GM21390 (cell line): ENCODE measurements at regions not wholly inside any gene's neighbourhood (a gene's known extent, or its start where the extent isn't known, plus 50 kb on each side); places are given as distances from the start of the nearest gene placed in this dataset.
"Not testable (repeated sequence)": the region's sequence is repeated elsewhere in the genome, so short reads cannot be mapped to it uniquely, and the experiment has no call there.

Source experiments
- ATAC-seq: cut with Tn5 transposase; IDR thresholded peaks from one replicate; pipeline ENCODE4 v1.9.1; 2021; ENCODE audit not compliant: unreplicated experiment

GRCh38 chr17:79560527-79560926 is 50.3 kb downstream of the RBFOX3 start:
- no peak for ATAC-seq

GRCh38 chr17:79559111-79559887 is 51.6 kb downstream of the RBFOX3 start:
- no peak for ATAC-seq

GRCh38 chr17:79558091-79558900 is 52.6 kb downstream of the RBFOX3 start:
- ATAC-seq = no peak

GRCh38 chr17:79557276-79558090 is 53.4 kb downstream of the RBFOX3 start:
- no peak for ATAC-seq

GRCh38 chr17:79556271-79556670 is 54.6 kb downstream of the RBFOX3 start:
- ATAC-seq = no peak

GRCh38 chr17:79555543-79555942 is 55.3 kb downstream of the RBFOX3 start:
- no peak for ATAC-seq

- not testable (repeated sequence) for ATAC-seq
Observed at GRCh38 chr17:79554346-79554745, 56.5 kb downstream of the RBFOX3 start.

- ATAC-seq = no peak
Observed at GRCh38 chr17:79552824-79553223, 58.0 kb downstream of the RBFOX3 start.

- no peak for ATAC-seq
Observed at GRCh38 chr17:79552405-79552804, 58.4 kb downstream of the RBFOX3 start.

- no peak for ATAC-seq
Observed at GRCh38 chr17:79549141-79549915, 61.5 kb downstream of the RBFOX3 start.

GRCh38 chr17:79548116-79548515 is 62.7 kb downstream of the RBFOX3 start:
- no peak for ATAC-seq

- no peak for ATAC-seq
Observed at GRCh38 chr17:79547586-79547985, 63.3 kb downstream of the RBFOX3 start.

GRCh38 chr17:79547171-79547570 is 63.7 kb downstream of the RBFOX3 start:
- not testable (repeated sequence) for ATAC-seq

GRCh38 chr17:79546386-79546785 is 64.5 kb downstream of the RBFOX3 start:
- ATAC-seq = no peak

GRCh38 chr17:79545251-79546005 is 65.4 kb downstream of the RBFOX3 start:
- no peak for ATAC-seq

GRCh38 chr17:79544142-79544914 is 66.5 kb downstream of the RBFOX3 start:
- no peak for ATAC-seq

GRCh38 chr17:79543531-79543930 is 67.3 kb downstream of the RBFOX3 start:
- ATAC-seq = no peak

- ATAC-seq = no peak
Observed at GRCh38 chr17:79542718-79543117, 68.1 kb downstream of the RBFOX3 start.
